Heart left ventricle (tissue), 16 donors: ENCODE measurements at regions not wholly inside any gene's neighbourhood (a gene's known extent, or its start where the extent isn't known, plus 50 kb on each side); places are given as distances from the start of the nearest gene placed in this dataset.
A peak's percentile ranks its signal among the peaks of the same experiment; 100 is the strongest.

Experiments used
- ATAC-seq, 4 donors: fragments of 200-7000 bp; cut with Tn5 transposase; one replicate each; pipeline ENCODE4 v1.9.1; 2020 to 2022; ENCODE audit warnings: moderate library complexity in 4 of 4, mild to moderate bottlenecking in 3 of 4, moderate number of reproducible peaks in 1 of 4
- DNase-seq, 5 donors: peaks; one replicate each; pipeline ENCODE4 v3.0.0-alpha.2; 2020
- H3K27ac ChIP-seq, 12 donors: fragments of 200-600 bp; sonication (generic) in 4 of 12; one replicate each; pipeline versions ENCODE4 v1.5.0 to v1.8.0; 2016 to 2022; ENCODE audit warnings: mild to moderate bottlenecking in 2 of 12
- H3K27me3 ChIP-seq, 9 donors: fragments of 200-600 bp; sonication (generic) in 2 of 9; one replicate each; pipeline versions ENCODE4 v1.5.1 to v1.8.0; 2016 to 2022; ENCODE audit warnings: mild to moderate bottlenecking in 3 of 9
- H3K36me3 ChIP-seq, 9 donors: fragments of 200-600 bp; sonication (generic) in 2 of 9; one replicate each; pipeline versions ENCODE4 v1.5.0 to v1.8.0; 2018 to 2022; ENCODE audit warnings: mild to moderate bottlenecking in 2 of 9
- H3K4me1 ChIP-seq, 12 donors: fragments of 200-600 bp; sonication (generic) in 4 of 12; one replicate each; pipeline versions ENCODE4 v1.5.0 to v1.8.0; 2016 to 2022; ENCODE audit warnings: mild to moderate bottlenecking in 3 of 12
- H3K4me3 ChIP-seq, 12 donors: fragments of 200-600 bp; sonication (generic) in 4 of 12; one replicate each; pipeline versions ENCODE4 v1.5.0 to v1.8.0; 2017 to 2022; ENCODE audit warnings: mild to moderate bottlenecking in 9 of 12, moderate library complexity in 4 of 12
- H3K9me3 ChIP-seq, 12 donors: fragments of 200-600 bp; sonication (generic) in 4 of 12; one replicate each; pipeline versions ENCODE4 v1.5.0 to v1.8.0; 2016 to 2022; ENCODE audit warnings: mild to moderate bottlenecking in 1 of 12
- CTCF ChIP-seq, 12 donors: fragments of 200-600 bp; sonication (generic) in 4 of 12; IDR thresholded peaks; one replicate each; pipeline versions ENCODE4 v1.5.0 to v1.8.0; 2018 to 2022; ENCODE audit warnings: antibody characterized with exemption in 12 of 12, mild to moderate bottlenecking in 5 of 12
- POLR2A ChIP-seq, 2 donors: fragments of 450-650 bp; IDR thresholded peaks; one replicate each; pipeline ENCODE4 v1.6.1; 2017; ENCODE audit warnings: antibody characterized with exemption in 2 of 2, mild to moderate bottlenecking in 2 of 2, moderate library complexity in 2 of 2
- WGBS, 4 donors: extraction: QIAGEN DNeasy Blood & Tissue Kit in 2 of 4; methylation state at CpG; one replicate each; pipeline versions ENCODE4 v1.1.5 to v1.1.7; 2013 to 2018; 5-methylcytosine and 5-hydroxymethylcytosine counted together
- intact Hi-C, 10 donors: fragments of 100-400 bp; cut with DNase I; formaldehyde crosslinking; loops; one replicate each; pipeline versions ENCODE4 v1.11.1 to v1.14.2; 2022
- donor health status: ischemic (EF 13 %, LVEDD 7.1; RV severe dilation, severe dysfunction).
- donor health status: healthy with polysubstance abuse.
- donor health status: DM: no; HTN: yes; CAD: no.
- donor health status: DM: no; HTN: no; CAD: no.
- donor health status: ischemic (EF 25% LVEDD 6.9; RV normal size, moderate dysfunction).
- donor health status: ischemic (EF 25% LVEDD 5.7; RV mildly dilated, moderate dysfunction).
- donor health status: healthy.
- donor health status: DM: yes; HTN: yes; CAD: no.
- donor health status: ischemic (EF 35%, LVEDD 5.7; RV mildly dilated, moderate dysfunction).
- donor health status: nonischemic (EF 11% LVEDD 7.7; RV severe dilation, severe dysfunction).
- donor health status: DM: yes; HTN: yes; CAD: no.
- donor health status: PGD.
- donor health status: ischemic (EF 29% LVEDD 5.4; RV normal size, mild dysfunction).
- donor health status: nonischemic (EF 23%, LVEDD 6.1; RV moderate dilation, normal function).

- peak in 1 of 5 donors; percentile 33 for DNase-seq
- peak overlapping the region in 1 of 12 donors; percentile 23 for H3K27ac ChIP-seq
- no peaks in the 10 kb centered on the region for H3K36me3 ChIP-seq
- WGBS, 4 donors, result 80 to 83% (median 80%) methylated on average over 1 of the region's 1 CpG; no CpG with 5 or more reads in 1 of the 4 donors
- peaks cover 0 to 13% (median 0%) of the 10 kb centered on the region in 12 donors for H3K4me1 ChIP-seq
- TF ChIP-seq POLR2A (IDR thresholded peaks at IDR 0.05), result no peak
- no peak for TF ChIP-seq CTCF (IDR thresholded peaks at IDR 0.05)
- H3K4me3 ChIP-seq, result no peak overlapping the region
- peak in 3 of 4 donors; percentile 32 to 69 (median 59) for ATAC-seq
- no peaks in the 10 kb centered on the region for H3K9me3 ChIP-seq
- intact Hi-C loops, result no loop called here
- no peaks in the 10 kb centered on the region for H3K27me3 ChIP-seq
Measured at GRCh38 chr3:170724599-170725280, 138.9 kb upstream of the SLC7A14 start.

- intact Hi-C loops, result no loop called here
- Histone ChIP-seq H3K36me3 (no peaks in the 10 kb centered on the region), H3K9me3 (peaks cover 0 to 9% (median 0%) of the 10 kb centered on the region in 12 donors), H3K4me1 (peaks cover 0 to 8% (median 0%) of the 10 kb centered on the region in 12 donors), H3K27ac (no peak overlapping the region), H3K4me3 (no peak overlapping the region), H3K27me3 (no peaks in the 10 kb centered on the region)
- WGBS, 4 donors, result 82 to 88% (median 86%) methylated on average over 1 of the region's 1 CpG
- TF ChIP-seq CTCF (IDR thresholded peaks at IDR 0.05) (no peak), POLR2A (IDR thresholded peaks at IDR 0.05) (no peak)
- DNase-seq (no peak), ATAC-seq (no peak)
Measured at GRCh38 chr3:170723241-170723640, 137.4 kb upstream of the SLC7A14 start.

GRCh38 chr3:170721563-170721962 lies 135.7 kb upstream of the SLC7A14 start:
- DNase-seq (no peak), ATAC-seq (no peak)
- H3K36me3 ChIP-seq, result no peaks in the 10 kb centered on the region
- no peak for TF ChIP-seq POLR2A (IDR thresholded peaks at IDR 0.05)
- TF ChIP-seq CTCF (IDR thresholded peaks at IDR 0.05), result no peak
- peaks cover 0 to 6% (median 0%) of the 10 kb centered on the region in 12 donors for H3K4me1 ChIP-seq
- H3K27ac ChIP-seq, result no peak overlapping the region
- no peak overlapping the region for H3K4me3 ChIP-seq
- intact Hi-C loops, result no loop called here
- no peaks in the 10 kb centered on the region for H3K27me3 ChIP-seq
- peaks cover 0 to 9% (median 0%) of the 10 kb centered on the region in 12 donors for H3K9me3 ChIP-seq

- DNase-seq, result no peak
- H3K27ac ChIP-seq, result no peak overlapping the region
- H3K27me3 ChIP-seq, result no peaks in the 10 kb centered on the region
- intact Hi-C loops, result no loop called here
- ATAC-seq, result no peak
- TF ChIP-seq CTCF (IDR thresholded peaks at IDR 0.05) (no peak), POLR2A (IDR thresholded peaks at IDR 0.05) (no peak)
- WGBS, 4 donors, result 62 to 84% (median 77%) methylated on average over 1 of the region's 1 CpG
- no peaks in the 10 kb centered on the region for H3K4me1 ChIP-seq
- H3K36me3 ChIP-seq, result no peaks in the 10 kb centered on the region
- H3K9me3 ChIP-seq, result peaks cover 0 to 9% (median 0%) of the 10 kb centered on the region in 12 donors
- no peak overlapping the region for H3K4me3 ChIP-seq
Measured at GRCh38 chr3:170719300-170719699, 133.4 kb upstream of the SLC7A14 start.
